H1 (cell line): ENCODE measurements at regions not wholly inside any gene's neighbourhood (a gene's known extent, or its start where the extent isn't known, plus 50 kb on each side); places are given as distances from the start of the nearest gene placed in this dataset.

Experiments used
- ASH2L ChIP-seq: fragments of 200-600, 300-600 bp; sonication (generic); IDR thresholded peaks from one replicate; pipeline ENCODE4 v1.7.1; 2017; ENCODE audit warnings: low read length
- CEBPB ChIP-seq: IDR thresholded peaks from 2 replicates; pipeline ENCODE4 v1.6.1; 2012; ENCODE audit warnings: low read depth, low read length
- CHD7 ChIP-seq: fragments of 300-600 bp; sonication (generic); IDR thresholded peaks from 2 replicates; pipeline ENCODE4 v1.7.1; 2012; ENCODE audit warnings: low read length, moderate library complexity, mild to moderate bottlenecking, inconsistent platforms; ENCODE audit not compliant: insufficient replicate concordance
- GABPA ChIP-seq: IDR thresholded peaks from 2 replicates; pipeline ENCODE4 v1.6.1; 2011; ENCODE audit warnings: mild to moderate bottlenecking, low read length, moderate library complexity, borderline replicate concordance; ENCODE audit not compliant: insufficient read depth
- JUN ChIP-seq: IDR thresholded peaks from 2 replicates; pipeline ENCODE4 v1.6.1; 2011; ENCODE audit warnings: low read depth, mild to moderate bottlenecking, improper control_type of control experiment, low read length
- KDM4A ChIP-seq: IDR thresholded peaks from one replicate; pipeline ENCODE4 v1.7.1; 2012; ENCODE audit warnings: low read depth, mild to moderate bottlenecking, moderate library complexity, low read length, inconsistent platforms; ENCODE audit not compliant: severe bottlenecking
- POLR2A ChIP-seq, 2 experiments: IDR thresholded peaks; 1 replicate in 1 of 2; 2 replicates in 1 of 2; pipeline ENCODE4 v1.6.1; 2011; ENCODE audit warnings: low read depth in 2 of 2, low read length in 2 of 2, mild to moderate bottlenecking in 2 of 2; ENCODE audit errors: control extremely low read depth in 1 of 2
- SIRT6 ChIP-seq: IDR thresholded peaks from one replicate; pipeline ENCODE4 v1.7.1; 2012; ENCODE audit warnings: low read length, inconsistent platforms
- SIX5 ChIP-seq: IDR thresholded peaks from 2 replicates; pipeline ENCODE4 v1.6.1; 2011; ENCODE audit warnings: mild to moderate bottlenecking, low read depth, low read length
- SRF ChIP-seq: IDR thresholded peaks from 2 replicates; pipeline ENCODE4 v1.6.1; 2011; ENCODE audit warnings: mild to moderate bottlenecking, low read depth, low read length, moderate library complexity
- TCF12 ChIP-seq: IDR thresholded peaks from 2 replicates; pipeline ENCODE4 v1.6.1; 2011; ENCODE audit warnings: low read depth, mild to moderate bottlenecking, low read length
- TF ChIP-seq, protein P1 (sequence below): IDR thresholded peaks from 2 replicates; pipeline ENCODE4 v1.6.1; 2012; ENCODE audit warnings: low read length, inconsistent platforms

GRCh38 chr4:126396121-126396520, 1081.4 kb downstream of the FAT4 start (continued):
- TF ChIP-seq CHD7 = no peak
- no peak for TF ChIP-seq POLR2A (IDR thresholded peaks at IDR 0.05; ENCODE audit: control extremely low read depth in 1 of 2, low read depth in 2 of 2, low read length in 2 of 2)
- TF ChIP-seq CEBPB = no peak
- TF ChIP-seq, protein P1, sequence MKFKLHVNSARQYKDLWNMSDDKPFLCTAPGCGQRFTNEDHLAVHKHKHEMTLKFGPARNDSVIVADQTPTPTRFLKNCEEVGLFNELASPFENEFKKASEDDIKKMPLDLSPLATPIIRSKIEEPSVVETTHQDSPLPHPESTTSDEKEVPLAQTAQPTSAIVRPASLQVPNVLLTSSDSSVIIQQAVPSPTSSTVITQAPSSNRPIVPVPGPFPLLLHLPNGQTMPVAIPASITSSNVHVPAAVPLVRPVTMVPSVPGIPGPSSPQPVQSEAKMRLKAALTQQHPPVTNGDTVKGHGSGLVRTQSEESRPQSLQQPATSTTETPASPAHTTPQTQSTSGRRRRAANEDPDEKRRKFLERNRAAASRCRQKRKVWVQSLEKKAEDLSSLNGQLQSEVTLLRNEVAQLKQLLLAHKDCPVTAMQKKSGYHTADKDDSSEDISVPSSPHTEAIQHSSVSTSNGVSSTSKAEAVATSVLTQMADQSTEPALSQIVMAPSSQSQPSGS = no peak
- no peak for TF ChIP-seq SIRT6
- TF ChIP-seq ASH2L = no peak
- TF ChIP-seq SRF = no peak
- TF ChIP-seq SIX5 = no peak
- no peak for TF ChIP-seq JUN
- no peak for TF ChIP-seq GABPA
- TF ChIP-seq KDM4A = no peak
- TF ChIP-seq TCF12 = no peak
